ENCODE measurements at regions not wholly inside any gene's neighbourhood (a gene's known extent, or its start where the extent isn't known, plus 50 kb on each side); places are given as distances from the start of the nearest gene placed in this dataset.

DNA sequence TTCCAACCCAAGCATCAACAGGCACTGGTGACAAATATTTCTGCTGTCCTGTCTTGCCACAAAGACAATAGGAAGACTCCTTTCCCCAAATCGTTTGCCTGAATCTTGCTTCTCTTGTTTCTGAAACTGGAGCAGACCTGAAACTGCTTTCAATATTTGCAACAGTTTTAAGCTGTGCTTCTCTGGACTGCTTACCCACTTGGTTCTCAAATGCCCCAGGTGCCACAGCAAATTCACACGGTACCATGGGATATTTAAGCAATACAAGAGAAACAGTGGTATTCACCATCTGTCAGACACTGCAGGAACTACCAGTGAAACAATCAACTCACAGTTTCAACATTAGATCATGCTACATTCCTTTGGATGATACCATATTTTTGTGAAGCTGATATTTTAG, 309.4 kb downstream of the PARP8 start:
- TF ChIP-seq, protein P1, sequence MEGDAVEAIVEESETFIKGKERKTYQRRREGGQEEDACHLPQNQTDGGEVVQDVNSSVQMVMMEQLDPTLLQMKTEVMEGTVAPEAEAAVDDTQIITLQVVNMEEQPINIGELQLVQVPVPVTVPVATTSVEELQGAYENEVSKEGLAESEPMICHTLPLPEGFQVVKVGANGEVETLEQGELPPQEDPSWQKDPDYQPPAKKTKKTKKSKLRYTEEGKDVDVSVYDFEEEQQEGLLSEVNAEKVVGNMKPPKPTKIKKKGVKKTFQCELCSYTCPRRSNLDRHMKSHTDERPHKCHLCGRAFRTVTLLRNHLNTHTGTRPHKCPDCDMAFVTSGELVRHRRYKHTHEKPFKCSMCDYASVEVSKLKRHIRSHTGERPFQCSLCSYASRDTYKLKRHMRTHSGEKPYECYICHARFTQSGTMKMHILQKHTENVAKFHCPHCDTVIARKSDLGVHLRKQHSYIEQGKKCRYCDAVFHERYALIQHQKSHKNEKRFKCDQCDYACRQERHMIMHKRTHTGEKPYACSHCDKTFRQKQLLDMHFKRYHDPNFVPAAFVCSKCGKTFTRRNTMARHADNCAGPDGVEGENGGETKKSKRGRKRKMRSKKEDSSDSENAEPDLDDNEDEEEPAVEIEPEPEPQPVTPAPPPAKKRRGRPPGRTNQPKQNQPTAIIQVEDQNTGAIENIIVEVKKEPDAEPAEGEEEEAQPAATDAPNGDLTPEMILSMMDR (IDR thresholded peaks at IDR 0.05), result no peak
- TF ChIP-seq EP300 (IDR thresholded peaks at IDR 0.05) (no peak), POLR2A (IDR thresholded peaks at IDR 0.05) (no peak), POLR2AphosphoS5 (IDR thresholded peaks at IDR 0.05) (no peak)
